K562 (cell line): ENCODE measurements at regions not wholly inside any gene's neighbourhood (a gene's known extent, or its start where the extent isn't known, plus 50 kb on each side); places are given as distances from the start of the nearest gene placed in this dataset.

Source experiments
- CREBBP ChIP-seq: IDR thresholded peaks from one replicate; pipeline ENCODE4 v1.6.1; 2012; ENCODE audit warnings: low read depth, mild to moderate bottlenecking, control low read depth, inconsistent platforms, low read length
- ELF4 ChIP-seq: fragments of 450-650 bp; formaldehyde crosslinking; IDR thresholded peaks from 2 replicates; pipeline ENCODE4 v1.4.0; 2022; ENCODE audit warnings: missing genetic modification characterization
- GTF2E2 ChIP-seq: fragments of 200-800 bp; sonication (Bioruptor generic); IDR thresholded peaks from 2 replicates; pipeline ENCODE4 v1.6.1; 2016; ENCODE audit warnings: missing genetic modification characterization, missing compliant biosample characterization
- NFYB ChIP-seq: IDR thresholded peaks from 2 replicates; pipeline ENCODE4 v1.6.1; 2011; ENCODE audit warnings: mild to moderate bottlenecking, moderate library complexity; ENCODE audit not compliant: insufficient read length; ENCODE audit errors: extremely low read depth
- SRF ChIP-seq, 2 experiments: fragments of 250-450, 450-650 bp in 1 of 2; sonication (Bioruptor Pico) in 1 of 2; sonication (generic) in 1 of 2; formaldehyde crosslinking; IDR thresholded peaks; 2 replicates each; pipeline versions ENCODE4 v1.5.0 to v1.5.1; 2020 to 2022; ENCODE audit warnings: mild to moderate bottlenecking in 1 of 2, missing genetic modification reagents in 1 of 2
- TOE1 ChIP-seq, 2 experiments: fragments of 450-650 bp in 1 of 2; sonication (generic) in 1 of 2; formaldehyde crosslinking in 1 of 2; IDR thresholded peaks; 2 replicates each; pipeline versions ENCODE4 v1.7.1 to v1.8.0; 2016 to 2022; ENCODE audit warnings: borderline replicate concordance in 2 of 2, mild to moderate bottlenecking in 2 of 2, antibody characterized with exemption in 1 of 2, inconsistent platforms in 1 of 2, low read depth in 1 of 2, missing genetic modification reagents in 1 of 2, moderate library complexity in 1 of 2
- ZNF12 ChIP-seq: sonication (generic); formaldehyde crosslinking; IDR thresholded peaks from 2 replicates; pipeline ENCODE4 v1.4.0; 2020; ENCODE audit warnings: mild to moderate bottlenecking, missing genetic modification reagents
- ZNF146 ChIP-seq: IDR thresholded peaks from one replicate; pipeline ENCODE4 v1.6.1; 2018; ENCODE audit warnings: missing compliant biosample characterization; ENCODE audit not compliant: unreplicated experiment
- ZNF444 ChIP-seq: fragments of 250-450 bp; sonication (Bioruptor Pico); IDR thresholded peaks from 2 replicates; pipeline ENCODE4 v1.4.0; 2020; ENCODE audit warnings: mild to moderate bottlenecking, moderate library complexity
- TF ChIP-seq, protein P1 (sequence below), 3 experiments: IDR thresholded peaks in 2 of 3; conservative IDR thresholded peaks in 1 of 3; 2 replicates each; pipeline ENCODE4 v1.5.1; 2011 to 2012; ENCODE audit warnings: low read length in 3 of 3, mild to moderate bottlenecking in 3 of 3, control low read depth in 2 of 3, improper control_type of control experiment in 1 of 3, inconsistent platforms in 1 of 3, low read depth in 1 of 3, mixed read lengths in 1 of 3, moderate library complexity in 1 of 3; ENCODE audit not compliant: insufficient read depth in 2 of 3
- TF ChIP-seq, protein P2 (sequence below): fragments of 250-450 bp; sonication (Bioruptor Pico); IDR thresholded peaks from 2 replicates; pipeline ENCODE4 v1.4.0; 2020; ENCODE audit warnings: mild to moderate bottlenecking, moderate library complexity

DNA sequence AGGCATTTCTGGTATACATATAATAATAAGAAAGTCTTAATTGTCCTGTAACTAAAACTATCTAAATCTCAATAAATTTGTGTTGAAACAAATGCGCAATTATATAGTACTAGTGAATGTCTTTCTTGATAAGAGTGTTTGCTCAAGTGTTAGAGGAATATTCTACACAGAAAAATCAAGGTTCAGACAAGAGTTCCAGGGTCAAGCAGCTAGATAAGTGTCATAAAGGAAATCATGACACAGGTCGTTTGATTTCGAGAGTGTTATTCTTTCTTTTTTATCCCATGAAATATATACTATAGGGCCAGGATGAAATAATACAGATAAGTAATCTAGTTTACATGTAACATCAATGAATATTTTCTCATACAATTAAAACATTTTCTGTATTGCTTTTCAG is 366.1 kb downstream of the UTRN start:
- TF ChIP-seq CREBBP, result no peak
- no peak for TF ChIP-seq SRF (CRISPR knock-in tag; IDR thresholded peaks at IDR 0.05)
- no peak for TF ChIP-seq ZNF12 (CRISPR knock-in tag)
- no peak for TF ChIP-seq ZNF444 (CRISPR knock-in tag)
- TF ChIP-seq ELF4, result no peak
- TF ChIP-seq ZNF146 (CRISPR knock-in tag), result no peak
- no peak for TF ChIP-seq TOE1 (IDR thresholded peaks at IDR 0.05; ENCODE audit: borderline replicate concordance)
- no peak for TF ChIP-seq TOE1 (CRISPR knock-in tag; IDR thresholded peaks at IDR 0.05; ENCODE audit: borderline replicate concordance, low read depth)
- no peak for TF ChIP-seq GTF2E2
- TF ChIP-seq, protein P1, sequence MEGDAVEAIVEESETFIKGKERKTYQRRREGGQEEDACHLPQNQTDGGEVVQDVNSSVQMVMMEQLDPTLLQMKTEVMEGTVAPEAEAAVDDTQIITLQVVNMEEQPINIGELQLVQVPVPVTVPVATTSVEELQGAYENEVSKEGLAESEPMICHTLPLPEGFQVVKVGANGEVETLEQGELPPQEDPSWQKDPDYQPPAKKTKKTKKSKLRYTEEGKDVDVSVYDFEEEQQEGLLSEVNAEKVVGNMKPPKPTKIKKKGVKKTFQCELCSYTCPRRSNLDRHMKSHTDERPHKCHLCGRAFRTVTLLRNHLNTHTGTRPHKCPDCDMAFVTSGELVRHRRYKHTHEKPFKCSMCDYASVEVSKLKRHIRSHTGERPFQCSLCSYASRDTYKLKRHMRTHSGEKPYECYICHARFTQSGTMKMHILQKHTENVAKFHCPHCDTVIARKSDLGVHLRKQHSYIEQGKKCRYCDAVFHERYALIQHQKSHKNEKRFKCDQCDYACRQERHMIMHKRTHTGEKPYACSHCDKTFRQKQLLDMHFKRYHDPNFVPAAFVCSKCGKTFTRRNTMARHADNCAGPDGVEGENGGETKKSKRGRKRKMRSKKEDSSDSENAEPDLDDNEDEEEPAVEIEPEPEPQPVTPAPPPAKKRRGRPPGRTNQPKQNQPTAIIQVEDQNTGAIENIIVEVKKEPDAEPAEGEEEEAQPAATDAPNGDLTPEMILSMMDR (IDR thresholded peaks at IDR 0.05 in 2 of 3, conservative IDR thresholded peaks at IDR 0.05 in 1 of 3; ENCODE audit: insufficient read depth in 2 of 3, low read depth in 1 of 3, low read length in 3 of 3), result no peak
- TF ChIP-seq, protein P2, sequence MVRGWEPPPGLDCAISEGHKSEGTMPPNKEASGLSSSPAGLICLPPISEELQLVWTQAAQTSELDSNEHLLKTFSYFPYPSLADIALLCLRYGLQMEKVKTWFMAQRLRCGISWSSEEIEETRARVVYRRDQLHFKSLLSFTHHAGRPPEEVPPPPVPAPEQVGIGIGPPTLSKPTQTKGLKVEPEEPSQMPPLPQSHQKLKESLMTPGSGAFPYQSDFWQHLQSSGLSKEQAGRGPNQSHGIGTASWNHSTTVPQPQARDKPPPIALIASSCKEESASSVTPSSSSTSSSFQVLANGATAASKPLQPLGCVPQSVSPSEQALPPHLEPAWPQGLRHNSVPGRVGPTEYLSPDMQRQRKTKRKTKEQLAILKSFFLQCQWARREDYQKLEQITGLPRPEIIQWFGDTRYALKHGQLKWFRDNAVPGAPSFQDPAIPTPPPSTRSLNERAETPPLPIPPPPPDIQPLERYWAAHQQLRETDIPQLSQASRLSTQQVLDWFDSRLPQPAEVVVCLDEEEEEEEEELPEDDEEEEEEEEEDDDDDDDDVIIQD (CRISPR knock-in tag), result no peak
- no peak for TF ChIP-seq NFYB
